Upper lobe of left lung (tissue), 6 donors: ENCODE measurements at regions not wholly inside any gene's neighbourhood (a gene's known extent, or its start where the extent isn't known, plus 50 kb on each side); places are given as distances from the start of the nearest gene placed in this dataset.

Source experiments
- ATAC-seq, 2 donors: fragments of 200-7000 bp; cut with Tn5 transposase; one replicate each; pipeline ENCODE4 v1.9.1; 2022; ENCODE audit warnings: mild to moderate bottlenecking in 2 of 2, moderate library complexity in 2 of 2; ENCODE audit not compliant: low FRiP score in 2 of 2
- DNase-seq, 2 donors: peaks; one replicate each; pipeline ENCODE4 v3.0.0-alpha.2; 2019 to 2020
- H3K27ac ChIP-seq, 4 donors: fragments of 200-600 bp; sonication (generic); one replicate each; pipeline ENCODE4 v1.5.1; 2016 to 2019
- H3K27me3 ChIP-seq, 4 donors: fragments of 200-600 bp; sonication (generic); one replicate each; pipeline ENCODE4 v1.5.1; 2017 to 2019
- H3K36me3 ChIP-seq, 4 donors: fragments of 200-600 bp; sonication (generic); one replicate each; pipeline ENCODE4 v1.5.1; 2016 to 2019
- H3K4me1 ChIP-seq, 4 donors: fragments of 200-600 bp; sonication (generic); one replicate each; pipeline ENCODE4 v1.5.1; 2018 to 2019
- H3K4me3 ChIP-seq, 4 donors: fragments of 200-600 bp; sonication (generic); one replicate each; pipeline ENCODE4 v1.5.1; 2017 to 2019; ENCODE audit warnings: mild to moderate bottlenecking in 2 of 4, moderate library complexity in 1 of 4
- H3K9me3 ChIP-seq, 4 donors: fragments of 200-600 bp; sonication (generic); one replicate each; pipeline ENCODE4 v1.5.1; 2018 to 2019
- EP300 ChIP-seq, 4 donors: sonication (generic); formaldehyde crosslinking; IDR thresholded peaks; one replicate each; pipeline ENCODE4 v1.5.1; 2017; ENCODE audit warnings: antibody characterized with exemption in 4 of 4, control low read depth in 2 of 4
- POLR2A ChIP-seq, 4 donors: fragments of 450-650 bp; IDR thresholded peaks; one replicate each; pipeline ENCODE4 v1.5.1; 2016 to 2017; ENCODE audit warnings: antibody characterized with exemption in 4 of 4, mild to moderate bottlenecking in 2 of 4
- POLR2AphosphoS5 ChIP-seq, 2 donors: sonication (generic); formaldehyde crosslinking; IDR thresholded peaks; one replicate each; pipeline ENCODE4 v1.5.1; 2017; ENCODE audit warnings: antibody characterized with exemption in 2 of 2
- WGBS, 2 donors: methylation state at CpG; one replicate each; pipeline ENCODE4 v1.1.5; 2017 to 2018; 5-methylcytosine and 5-hydroxymethylcytosine counted together
- TF ChIP-seq, protein P1 (sequence below), 6 experiments: fragments of 450-650 bp in 4 of 6; fragments of 200-600 bp in 2 of 6; sonication (generic) in 2 of 6; IDR thresholded peaks; one replicate each; pipeline ENCODE4 v1.5.1; 2016 to 2019; ENCODE audit warnings: antibody characterized with exemption in 6 of 6
- donor health status: DM: no; HTN: no; CAD: no; lungs with moderate emphysema.
- donor health status: DM: no; HTN: yes; CAD: no; lungs with severe emphysema.

DNA sequence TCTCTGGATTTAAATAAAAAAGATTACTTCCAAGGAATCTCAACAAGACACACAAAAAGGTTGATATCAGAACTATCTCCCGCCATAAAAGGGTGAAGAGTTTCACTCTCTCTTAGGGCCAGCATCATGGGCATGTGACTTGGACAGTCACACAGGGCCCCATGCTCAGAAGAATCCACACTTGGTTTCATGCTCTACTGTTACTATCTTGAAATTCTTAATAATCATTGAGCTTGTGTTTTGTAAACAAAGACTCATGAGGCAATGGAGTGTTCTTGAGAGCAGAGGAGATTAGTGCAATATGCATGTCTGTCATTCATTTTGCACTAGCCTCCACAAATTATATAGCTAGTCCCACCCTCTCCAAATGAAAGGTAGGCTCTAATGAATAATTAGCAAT, 58.4 kb downstream of the HMHB1 start:
- no peaks in the 10 kb centered on the region for H3K9me3 ChIP-seq
- WGBS, 2 donors = 95 to 100% methylated on average over 1 of the region's 1 CpG
- no peak overlapping the region for H3K27ac ChIP-seq
- TF ChIP-seq, protein P1, sequence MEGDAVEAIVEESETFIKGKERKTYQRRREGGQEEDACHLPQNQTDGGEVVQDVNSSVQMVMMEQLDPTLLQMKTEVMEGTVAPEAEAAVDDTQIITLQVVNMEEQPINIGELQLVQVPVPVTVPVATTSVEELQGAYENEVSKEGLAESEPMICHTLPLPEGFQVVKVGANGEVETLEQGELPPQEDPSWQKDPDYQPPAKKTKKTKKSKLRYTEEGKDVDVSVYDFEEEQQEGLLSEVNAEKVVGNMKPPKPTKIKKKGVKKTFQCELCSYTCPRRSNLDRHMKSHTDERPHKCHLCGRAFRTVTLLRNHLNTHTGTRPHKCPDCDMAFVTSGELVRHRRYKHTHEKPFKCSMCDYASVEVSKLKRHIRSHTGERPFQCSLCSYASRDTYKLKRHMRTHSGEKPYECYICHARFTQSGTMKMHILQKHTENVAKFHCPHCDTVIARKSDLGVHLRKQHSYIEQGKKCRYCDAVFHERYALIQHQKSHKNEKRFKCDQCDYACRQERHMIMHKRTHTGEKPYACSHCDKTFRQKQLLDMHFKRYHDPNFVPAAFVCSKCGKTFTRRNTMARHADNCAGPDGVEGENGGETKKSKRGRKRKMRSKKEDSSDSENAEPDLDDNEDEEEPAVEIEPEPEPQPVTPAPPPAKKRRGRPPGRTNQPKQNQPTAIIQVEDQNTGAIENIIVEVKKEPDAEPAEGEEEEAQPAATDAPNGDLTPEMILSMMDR (IDR thresholded peaks at IDR 0.05) = no peak
- no peak for TF ChIP-seq POLR2A (IDR thresholded peaks at IDR 0.05)
- no peak for TF ChIP-seq POLR2AphosphoS5 (IDR thresholded peaks at IDR 0.05)
- no peak for TF ChIP-seq EP300 (IDR thresholded peaks at IDR 0.05)
- no peak overlapping the region for H3K4me3 ChIP-seq
- H3K27me3 ChIP-seq = no peaks in the 10 kb centered on the region
- DNase-seq (no peak), ATAC-seq (no peak)
- H3K4me1 ChIP-seq = no peaks in the 10 kb centered on the region
- no peaks in the 10 kb centered on the region for H3K36me3 ChIP-seq

GRCh38 chr5:143870871-143871632, 59.1 kb downstream of the HMHB1 start:
- no peaks in the 10 kb centered on the region for H3K36me3 ChIP-seq
- no peak overlapping the region for H3K4me3 ChIP-seq
- no peak for TF ChIP-seq EP300 (IDR thresholded peaks at IDR 0.05)
- no peak for TF ChIP-seq POLR2AphosphoS5 (IDR thresholded peaks at IDR 0.05)
- TF ChIP-seq POLR2A (IDR thresholded peaks at IDR 0.05) = no peak
- TF ChIP-seq, protein P1 (IDR thresholded peaks at IDR 0.05) = no peak
- H3K4me1 ChIP-seq = no peaks in the 10 kb centered on the region
- 76 to 80% methylated on average over 5 of the region's 5 CpGs for WGBS, 2 donors
- H3K27me3 ChIP-seq = no peaks in the 10 kb centered on the region
- H3K9me3 ChIP-seq = no peaks in the 10 kb centered on the region
- DNase-seq (no peak), ATAC-seq (no peak)
- no peak overlapping the region for H3K27ac ChIP-seq

DNA sequence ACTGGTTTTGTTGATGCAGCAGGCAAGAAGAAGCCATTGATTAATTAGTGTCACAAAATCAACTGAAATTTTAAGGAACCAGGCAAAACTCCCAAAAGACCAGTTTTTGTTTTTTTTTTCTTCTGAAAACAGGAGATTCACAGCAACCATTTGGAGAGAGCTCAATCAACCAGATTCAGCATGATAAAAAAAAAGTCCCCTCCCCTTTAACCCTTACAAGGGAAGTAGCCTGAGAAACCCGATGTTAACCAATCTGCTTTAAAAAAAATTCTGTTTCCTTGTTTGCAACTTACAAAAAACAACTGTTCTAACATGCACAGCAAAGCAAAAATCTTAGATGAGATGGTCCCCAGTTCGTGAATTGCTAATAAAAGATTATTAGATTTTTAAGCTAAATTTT, 59.7 kb downstream of the HMHB1 start:
- no peak for ATAC-seq
- Histone ChIP-seq H3K27ac (no peak overlapping the region), H3K4me3 (no peak overlapping the region), H3K36me3 (no peaks in the 10 kb centered on the region), H3K4me1 (no peaks in the 10 kb centered on the region), H3K27me3 (no peaks in the 10 kb centered on the region), H3K9me3 (no peaks in the 10 kb centered on the region)
- 51 to 78% methylated on average over 2 of the region's 2 CpGs for WGBS, 2 donors
- no peak for DNase-seq
- TF ChIP-seq, protein P1 (IDR thresholded peaks at IDR 0.05) = no peak
- TF ChIP-seq POLR2AphosphoS5 (IDR thresholded peaks at IDR 0.05) (no peak), EP300 (IDR thresholded peaks at IDR 0.05) (no peak), POLR2A (IDR thresholded peaks at IDR 0.05) (no peak)

GRCh38 chr5:143874312-143874711, 62.4 kb downstream of the HMHB1 start:
- ATAC-seq (no peak), DNase-seq (no peak)
- no peak overlapping the region for H3K27ac ChIP-seq
- 69 to 77% methylated on average over 4 of the region's 4 CpGs for WGBS, 2 donors
- H3K27me3 ChIP-seq = no peaks in the 10 kb centered on the region
- TF ChIP-seq, protein P1 (IDR thresholded peaks at IDR 0.05) = no peak
- TF ChIP-seq POLR2AphosphoS5 (IDR thresholded peaks at IDR 0.05) (no peak), EP300 (IDR thresholded peaks at IDR 0.05) (no peak), POLR2A (IDR thresholded peaks at IDR 0.05) (no peak)
- no peaks in the 10 kb centered on the region for H3K9me3 ChIP-seq
- no peak overlapping the region for H3K4me3 ChIP-seq
- H3K4me1 ChIP-seq = peaks cover 0 to 5% (median 0%) of the 10 kb centered on the region in 4 donors
- H3K36me3 ChIP-seq = no peaks in the 10 kb centered on the region

GRCh38 chr5:143877196-143877595, 65.2 kb downstream of the HMHB1 start:
- H3K4me3 ChIP-seq = no peak overlapping the region
- no peaks in the 10 kb centered on the region for H3K27me3 ChIP-seq
- no peaks in the 10 kb centered on the region for H3K36me3 ChIP-seq
- H3K27ac ChIP-seq = no peak overlapping the region
- TF ChIP-seq EP300 (IDR thresholded peaks at IDR 0.05) (no peak), POLR2AphosphoS5 (IDR thresholded peaks at IDR 0.05) (no peak), POLR2A (IDR thresholded peaks at IDR 0.05) (no peak)
- TF ChIP-seq, protein P1 (IDR thresholded peaks at IDR 0.05) = no peak
- no peaks in the 10 kb centered on the region for H3K9me3 ChIP-seq
- DNase-seq (no peak), ATAC-seq (no peak)
- H3K4me1 ChIP-seq = peaks cover 0 to 5% (median 0%) of the 10 kb centered on the region in 4 donors
- 89 to 98% methylated on average over 2 of the region's 2 CpGs for WGBS, 2 donors
